ENCODE measurements at regions not wholly inside any gene's neighbourhood (a gene's known extent, or its start where the extent isn't known, plus 50 kb on each side); places are given as distances from the start of the nearest gene placed in this dataset.

- FAIRE-seq (no peak), DNase-seq (ENCODE audit: low spot score) (no peak)
Observed at GRCh38 chr11:134524201-134524600, 112.2 kb upstream of the B3GAT1 start.

GRCh38 chr11:134522782-134523570, 110.9 kb upstream of the B3GAT1 start:
- no peak for FAIRE-seq

GRCh38 chr11:134521452-134522289, 109.6 kb upstream of the B3GAT1 start:
- DNase-seq (ENCODE audit: low spot score) (no peak), FAIRE-seq (no peak)

More at GRCh38 chr11:134522782-134523570, 110.9 kb upstream of the B3GAT1 start:
- DNase-seq (ENCODE audit: low spot score): no peak

GRCh38 chr11:134521001-134521400, 109.0 kb upstream of the B3GAT1 start:
- FAIRE-seq: no peak
- DNase-seq (ENCODE audit: low spot score): no peak

GRCh38 chr11:134519788-134520187, 107.7 kb upstream of the B3GAT1 start:
- no peak for FAIRE-seq
- no peak for DNase-seq (ENCODE audit: low spot score)

GRCh38 chr11:134519390-134519750, 107.3 kb upstream of the B3GAT1 start:
- no peak for DNase-seq (ENCODE audit: low spot score)
- no peak for FAIRE-seq

GRCh38 chr11:134518616-134519389, 106.8 kb upstream of the B3GAT1 start:
- FAIRE-seq (no peak), DNase-seq (ENCODE audit: low spot score) (no peak)

- no peak for FAIRE-seq
- DNase-seq (ENCODE audit: low spot score): no peak
Observed at GRCh38 chr11:134517621-134518293, 105.7 kb upstream of the B3GAT1 start.

- DNase-seq (ENCODE audit: low spot score) (no peak), FAIRE-seq (no peak)
Observed at GRCh38 chr11:134517115-134517514, 105.1 kb upstream of the B3GAT1 start.

- DNase-seq (ENCODE audit: low spot score) (no peak), FAIRE-seq (no peak)
Observed at GRCh38 chr11:134516529-134516928, 104.5 kb upstream of the B3GAT1 start.

GRCh38 chr11:134515081-134515960, 103.3 kb upstream of the B3GAT1 start:
- FAIRE-seq: no peak
- DNase-seq (ENCODE audit: low spot score): no peak

- DNase-seq (ENCODE audit: low spot score) (no peak), FAIRE-seq (no peak)
Observed at GRCh38 chr11:134514354-134514951, 102.4 kb upstream of the B3GAT1 start.

GRCh38 chr11:134513585-134514120, 101.6 kb upstream of the B3GAT1 start:
- DNase-seq (ENCODE audit: low spot score): no peak
- no peak for FAIRE-seq

- no peak for FAIRE-seq
Observed at GRCh38 chr11:134512571-134513538, 100.8 kb upstream of the B3GAT1 start.

GRCh38 chr11:134512061-134512460, 100.0 kb upstream of the B3GAT1 start:
- DNase-seq (ENCODE audit: low spot score) (no peak), FAIRE-seq (no peak)

More at GRCh38 chr11:134512571-134513538, 100.8 kb upstream of the B3GAT1 start:
- no peak for DNase-seq (ENCODE audit: low spot score)

- DNase-seq (ENCODE audit: low spot score): no peak
- FAIRE-seq: no peak
Observed at GRCh38 chr11:134511255-134511654, 99.2 kb upstream of the B3GAT1 start.

GRCh38 chr11:134510233-134511040, 98.4 kb upstream of the B3GAT1 start:
- FAIRE-seq (no peak), DNase-seq (ENCODE audit: low spot score) (no peak)
